ENCODE measurements at regions not wholly inside any gene's neighbourhood (a gene's known extent, or its start where the extent isn't known, plus 50 kb on each side); places are given as distances from the start of the nearest gene placed in this dataset.

DNA sequence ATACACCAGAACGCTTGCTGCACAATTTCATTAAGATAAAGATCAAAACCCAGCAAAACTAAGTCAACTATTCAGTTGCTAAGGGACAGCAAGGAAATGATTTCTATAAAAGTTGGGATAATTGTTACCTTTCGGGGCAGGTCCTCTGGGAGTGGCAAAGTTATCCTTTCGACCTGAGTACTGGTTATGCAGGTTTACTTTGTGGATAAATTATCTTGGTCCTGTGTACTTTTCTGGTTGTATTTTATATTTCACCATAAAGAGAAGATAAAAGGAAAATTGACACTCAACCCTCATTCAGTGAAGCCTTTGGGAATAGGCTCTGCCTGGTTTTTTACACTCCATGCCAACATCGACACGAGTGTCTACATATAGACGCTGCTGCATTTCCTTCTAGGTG lies 146.5 kb downstream of the SYK start:
- DNase-seq = no peak

DNA sequence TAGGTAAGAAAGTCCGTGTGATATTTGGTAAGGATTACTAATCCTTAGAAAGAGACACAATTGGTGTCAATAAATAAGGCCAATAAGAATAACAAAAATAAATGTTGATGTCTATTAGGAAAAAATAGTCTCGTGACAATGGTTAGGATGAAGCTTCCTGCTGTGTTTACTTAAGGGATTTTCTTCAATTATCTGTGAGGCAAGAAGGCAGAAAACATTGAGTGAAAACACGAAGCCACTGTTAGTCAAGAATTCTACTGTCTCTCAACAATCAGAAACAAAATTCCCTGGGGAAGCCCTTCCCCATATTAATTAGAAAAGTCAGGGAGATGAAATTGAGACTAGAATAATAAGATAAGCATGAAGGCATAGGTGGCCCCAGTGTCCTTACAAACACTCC lies 149.0 kb downstream of the SYK start:
- DNase-seq = no peak

DNA sequence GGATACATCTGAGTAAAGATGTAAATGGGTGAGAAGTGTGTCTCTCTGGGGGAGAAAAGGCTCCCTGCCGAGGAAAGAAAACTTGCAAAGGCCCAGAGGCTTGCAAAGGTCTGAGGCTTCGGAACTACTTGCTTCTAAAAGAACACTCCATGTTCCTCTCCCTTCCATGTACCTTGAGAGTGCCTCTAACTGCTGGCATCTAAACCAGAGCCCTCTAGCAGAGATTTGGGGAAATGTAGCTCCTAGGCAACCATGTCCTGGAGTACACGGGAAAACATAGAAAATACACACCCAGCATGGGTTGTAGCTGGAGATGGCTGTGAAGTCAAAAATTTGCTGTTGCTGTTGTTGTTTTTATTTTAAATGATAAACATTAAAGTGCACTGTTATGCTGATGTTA lies 151.6 kb downstream of the SYK start:
- DNase-seq = no peak

DNA sequence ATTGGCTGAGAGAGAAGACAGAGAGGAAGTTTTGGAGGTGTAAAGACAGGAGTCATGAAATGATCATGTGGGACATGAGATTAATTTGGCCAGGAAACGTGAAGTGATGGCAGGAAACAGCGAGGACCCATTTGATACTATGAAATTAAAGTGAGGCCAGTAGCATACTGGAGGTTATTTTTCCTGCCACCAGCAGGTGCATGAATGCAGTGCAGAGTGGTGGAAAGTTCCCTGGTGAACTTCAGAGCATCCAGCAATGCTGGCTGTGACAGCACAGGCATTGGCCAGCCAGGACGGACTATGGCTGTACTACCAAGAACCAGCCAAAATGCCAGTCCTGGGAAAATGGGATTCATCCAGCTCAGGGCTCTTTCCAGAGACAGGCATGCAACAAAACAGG lies 152.2 kb downstream of the SYK start:
- DNase-seq = no peak

DNA sequence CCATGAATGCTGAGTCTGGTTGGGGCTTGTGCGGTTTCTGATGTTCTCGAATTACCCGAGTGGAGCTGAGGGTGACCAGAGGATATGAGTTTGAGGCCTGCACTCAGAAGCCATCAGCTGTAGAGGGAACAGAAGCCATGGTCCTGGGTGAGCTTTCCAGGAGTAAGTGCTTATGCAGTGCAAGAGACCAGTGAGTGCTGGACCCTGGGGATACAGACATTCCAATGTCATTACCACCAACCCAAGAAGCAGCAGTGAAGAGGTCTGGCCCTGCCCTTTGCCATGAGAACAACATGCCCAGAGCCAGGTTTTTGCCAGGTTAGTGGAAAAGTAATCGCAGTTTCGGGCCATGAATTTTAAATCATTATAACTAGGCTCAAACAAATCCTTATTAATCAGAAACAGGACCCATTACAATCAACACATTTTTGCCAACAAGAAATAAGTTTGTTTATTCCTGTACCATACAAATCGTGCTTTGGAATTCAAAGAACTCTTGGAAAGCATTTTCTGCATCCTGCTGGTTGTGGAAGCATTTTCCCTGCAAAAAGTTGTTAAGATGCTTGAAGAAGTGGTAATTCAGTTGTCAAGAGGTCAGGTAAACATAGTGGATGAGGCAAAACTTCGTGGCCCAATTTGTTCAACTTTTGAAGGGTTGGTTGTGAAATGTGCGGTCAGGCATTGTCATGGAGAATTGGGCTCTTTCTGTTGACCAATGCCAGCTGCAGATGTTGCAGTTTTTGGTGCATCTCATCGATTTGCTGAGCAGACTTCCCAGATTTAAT lies 154.6 kb downstream of the SYK start:
- no peak for DNase-seq

DNA sequence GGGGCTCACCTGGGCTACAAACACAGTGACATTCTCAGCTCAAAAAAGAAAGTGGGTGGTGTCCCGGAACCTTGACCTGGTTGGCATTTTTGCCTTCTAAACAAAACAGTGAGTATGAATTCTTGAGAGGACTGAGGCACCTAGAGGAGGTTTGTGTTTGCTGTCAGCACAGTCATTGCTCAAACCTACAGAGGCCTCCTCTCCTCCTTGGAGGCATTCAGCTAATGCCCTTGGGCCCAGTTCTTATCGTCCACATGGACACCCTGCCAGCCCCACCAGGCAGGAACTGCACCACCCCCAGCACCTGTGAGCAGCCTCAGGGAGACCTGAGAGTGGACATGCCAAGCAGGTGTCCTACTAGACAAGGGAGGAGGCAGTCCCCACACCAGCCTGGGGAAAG lies 156.7 kb downstream of the SYK start:
- DNase-seq = no peak

DNA sequence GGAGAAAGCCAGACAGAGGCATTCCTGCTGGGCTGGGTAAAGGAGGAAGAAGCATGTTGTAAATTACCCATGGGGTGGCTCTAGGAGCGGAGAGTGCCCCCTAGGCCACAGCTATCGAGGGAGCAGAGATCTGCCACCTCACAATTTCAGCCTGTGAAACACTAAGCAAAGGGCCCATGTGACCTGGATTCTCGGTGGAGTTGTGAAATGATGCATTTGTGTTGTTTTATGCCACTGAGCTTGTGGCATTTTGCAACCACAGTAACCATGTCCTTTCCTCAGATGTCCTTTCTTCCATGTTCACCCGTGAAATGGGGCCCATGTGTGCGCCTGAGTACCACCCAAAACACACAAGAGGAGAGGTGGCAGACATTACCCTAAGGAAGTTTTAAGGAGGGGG lies 159.3 kb downstream of the SYK start:
- no peak for DNase-seq

DNA sequence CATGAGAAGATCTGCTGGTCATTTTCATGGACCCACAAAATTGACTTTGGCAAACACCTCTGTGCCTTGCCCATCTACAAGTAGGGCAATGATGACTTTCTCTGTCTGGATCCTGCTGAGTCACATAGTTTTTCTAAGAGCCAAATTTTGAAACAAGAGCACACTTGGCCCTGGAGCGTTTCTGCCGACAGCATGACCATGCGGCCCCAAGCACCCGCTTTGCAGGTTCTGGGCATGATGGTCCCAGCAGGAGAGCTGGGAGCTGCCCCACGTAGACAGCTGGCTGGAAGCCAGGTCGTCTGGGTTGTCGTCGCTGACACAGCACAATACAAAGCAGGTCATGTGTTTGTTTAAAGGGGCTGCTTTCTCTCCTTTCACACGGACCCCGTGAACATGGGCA lies 159.8 kb downstream of the SYK start:
- no peak for DNase-seq

DNA sequence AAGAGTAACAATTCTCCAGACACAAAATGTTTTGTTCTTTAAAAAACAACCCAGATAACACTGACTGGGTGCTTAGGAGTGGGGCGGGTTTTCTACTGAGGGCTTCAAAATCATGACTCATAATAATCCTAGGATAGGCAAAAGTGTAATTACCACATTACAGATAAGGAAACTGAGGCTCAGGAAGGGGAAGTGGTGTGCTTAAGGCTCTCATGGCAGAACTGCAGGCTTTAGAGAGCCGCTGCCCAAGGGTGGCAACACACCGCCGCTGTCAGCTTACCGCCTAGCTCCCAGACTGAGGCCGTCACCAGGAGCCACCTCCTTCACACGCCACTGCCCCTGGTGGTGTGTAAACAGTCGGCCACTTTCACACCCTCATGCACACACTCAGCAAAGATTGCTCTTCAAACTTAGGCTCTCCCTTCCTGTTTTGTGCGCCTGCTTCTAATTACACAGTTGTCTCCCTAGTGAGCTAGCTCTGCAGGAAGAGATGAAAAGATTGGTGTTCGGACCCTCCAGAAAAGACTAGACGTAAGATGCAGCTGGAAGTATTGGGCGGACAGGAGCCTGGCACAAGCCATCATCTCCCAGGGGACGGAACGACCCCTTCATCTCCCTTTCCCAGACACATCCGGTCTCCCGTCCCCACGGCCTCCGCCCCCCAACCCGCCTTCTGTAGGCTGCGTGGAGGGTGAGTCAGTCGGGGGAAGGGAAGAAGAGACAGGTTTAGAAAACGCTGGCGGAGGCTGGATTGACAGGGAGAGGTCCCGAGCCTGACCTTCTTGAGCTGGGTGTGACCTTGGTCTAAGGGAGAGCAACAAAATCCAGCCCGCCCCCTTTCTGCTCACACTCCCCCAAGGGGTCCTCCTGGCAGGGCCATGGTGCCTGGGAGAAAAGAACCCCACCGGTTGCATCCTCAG lies 162.7 kb downstream of the SYK start:
- no peak for DNase-seq

DNA sequence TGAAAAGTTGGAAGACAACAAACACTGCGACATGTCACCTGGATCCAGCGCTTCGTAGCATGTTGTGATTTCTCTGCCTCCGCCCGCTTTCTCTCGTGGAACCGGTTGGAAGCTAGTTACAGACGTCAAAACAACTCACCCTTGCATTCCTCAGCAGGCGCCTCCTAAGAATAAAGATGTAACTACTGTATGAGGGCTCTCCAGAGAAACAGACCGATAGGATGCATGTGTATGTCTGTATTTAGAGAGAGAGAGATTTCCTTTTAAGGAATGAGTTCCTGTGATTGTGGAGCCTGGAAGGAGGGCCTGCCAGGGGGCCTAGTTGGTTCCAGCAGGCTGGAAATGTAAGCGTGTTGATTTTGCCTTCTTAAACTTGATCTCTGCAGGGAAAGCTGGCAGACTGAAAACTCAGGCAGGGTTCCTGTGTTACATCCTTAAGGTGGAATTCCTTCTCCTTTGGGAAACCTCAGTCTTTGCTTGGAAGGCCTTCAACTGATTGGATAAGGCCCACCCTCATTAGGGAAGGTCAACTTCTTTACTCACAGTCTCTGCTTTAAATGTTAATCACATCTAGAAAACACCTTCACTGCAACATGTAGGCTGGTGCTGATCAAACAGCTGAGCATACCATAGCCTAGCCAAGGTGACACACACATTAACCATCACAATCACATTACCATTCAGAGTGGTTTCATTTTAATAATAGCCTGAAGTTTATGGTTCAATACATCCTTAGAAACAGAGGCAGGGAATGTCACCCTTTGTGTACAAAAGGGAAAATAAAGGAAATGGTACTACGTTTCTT lies 163.8 kb downstream of the SYK start:
- no peak for DNase-seq

DNA sequence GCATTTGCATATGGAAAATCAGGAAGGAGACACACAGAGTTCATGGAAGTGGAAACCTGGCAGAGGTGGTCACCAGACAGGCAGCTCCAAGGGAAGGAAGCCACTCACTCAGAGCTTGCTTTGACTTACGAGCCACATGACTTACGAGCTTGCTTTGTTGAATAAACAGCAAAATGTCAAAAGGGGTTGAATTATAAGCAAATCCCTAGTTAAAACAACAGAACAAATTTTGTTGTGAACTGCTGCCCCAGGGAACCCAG lies 164.3 kb downstream of the SYK start:
- DNase-seq = no peak

DNA sequence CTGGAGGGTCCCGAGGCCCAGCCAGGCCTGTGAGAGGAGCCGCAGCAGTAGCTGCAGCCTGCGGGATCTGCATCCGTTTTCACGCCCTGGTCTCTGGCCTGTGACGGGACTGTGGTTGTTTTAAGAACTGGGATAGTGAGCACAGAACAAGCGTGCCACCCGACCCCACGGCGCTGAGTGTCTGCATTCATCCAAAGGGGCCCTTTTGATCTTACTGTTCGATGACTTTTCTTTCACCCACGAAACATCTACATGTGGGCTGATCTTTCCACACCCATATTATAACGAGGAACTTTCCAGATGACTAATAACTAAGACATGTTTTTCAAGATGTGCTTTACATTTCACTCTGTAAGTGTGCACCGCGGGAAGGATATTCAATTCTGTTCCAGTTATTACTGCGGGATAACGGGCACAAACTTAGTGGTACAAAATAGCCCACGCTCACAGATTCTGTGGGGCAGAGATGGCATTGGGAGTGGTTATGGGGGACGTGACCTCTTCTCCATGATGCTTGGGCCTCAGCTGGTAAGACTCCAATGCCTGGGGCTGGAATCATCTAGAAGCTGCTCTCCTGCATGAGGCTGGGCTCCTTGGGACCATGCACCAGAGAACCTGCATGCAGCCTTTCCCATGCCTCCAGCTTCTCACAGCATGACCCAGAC lies 165.0 kb downstream of the SYK start:
- DNase-seq = no peak

DNA sequence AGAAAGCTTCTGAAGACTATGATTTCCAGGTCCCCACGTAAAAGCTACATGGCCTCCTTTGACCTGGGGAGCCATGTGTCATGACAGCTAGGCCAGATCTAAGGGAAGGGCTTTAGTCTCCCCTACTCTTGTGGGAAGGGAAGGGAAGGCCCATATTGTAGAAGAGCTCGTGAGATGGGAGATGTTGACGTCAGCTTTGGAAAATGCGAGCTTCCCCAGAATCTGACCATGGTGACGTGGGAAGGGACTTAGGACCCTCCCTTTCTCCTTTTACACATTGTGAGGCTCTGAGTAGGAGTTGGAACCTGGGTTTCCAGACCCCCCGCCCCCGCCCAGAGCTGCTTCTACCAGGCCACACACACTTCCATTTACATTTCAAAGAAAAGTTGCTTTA lies 165.5 kb downstream of the SYK start:
- DNase-seq = no peak

DNA sequence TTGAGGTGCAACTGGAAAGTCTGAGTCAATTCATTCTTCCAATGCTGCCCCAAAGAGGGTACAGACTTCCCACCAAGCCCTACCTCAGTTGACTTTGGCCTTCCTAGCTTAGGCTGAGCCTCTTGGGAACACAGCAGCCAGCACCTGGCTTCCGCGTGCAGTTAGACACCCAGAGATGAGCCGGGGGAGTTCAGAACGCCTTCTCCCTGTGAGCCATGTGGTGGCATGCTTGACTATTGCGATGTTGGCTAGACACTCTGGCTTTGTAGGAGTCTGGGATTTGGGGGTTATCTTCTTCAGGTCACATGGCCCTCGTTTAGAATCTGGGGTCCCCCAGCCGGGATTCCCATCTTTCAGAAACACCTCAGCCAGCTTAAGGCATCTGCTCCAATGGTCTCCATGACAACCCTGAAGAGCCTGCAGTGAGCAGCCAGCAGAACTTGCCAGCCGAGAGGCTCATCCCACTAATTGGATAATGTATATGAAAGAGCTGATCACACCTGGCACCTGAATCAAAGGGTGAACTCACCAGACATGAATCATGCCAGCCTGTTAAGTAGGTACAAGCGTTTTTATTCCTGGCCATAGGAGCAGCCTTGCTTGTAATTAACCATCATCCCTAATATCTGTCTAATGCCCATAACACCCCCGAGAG lies 167.5 kb downstream of the SYK start:
- DNase-seq = no peak

DNA sequence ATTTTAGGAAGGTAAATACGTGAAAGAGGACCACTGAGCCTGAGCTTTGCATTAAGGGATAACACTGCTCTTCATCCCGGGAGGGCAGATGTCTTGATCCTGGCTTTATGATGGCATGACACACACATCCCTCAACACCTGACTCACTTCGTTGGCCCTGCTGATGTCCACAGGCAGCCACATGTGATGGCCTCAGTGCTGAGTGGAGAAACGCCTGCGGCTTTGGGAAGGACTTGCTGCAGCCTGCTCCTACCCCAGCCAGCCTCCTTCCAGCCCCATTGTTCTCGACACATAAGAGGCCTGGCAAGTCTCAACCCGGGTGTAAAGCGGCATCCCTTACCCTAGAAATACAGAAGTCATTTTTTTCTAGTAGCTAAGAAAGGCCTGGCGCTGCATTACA lies 169.0 kb downstream of the SYK start:
- no peak for DNase-seq

DNA sequence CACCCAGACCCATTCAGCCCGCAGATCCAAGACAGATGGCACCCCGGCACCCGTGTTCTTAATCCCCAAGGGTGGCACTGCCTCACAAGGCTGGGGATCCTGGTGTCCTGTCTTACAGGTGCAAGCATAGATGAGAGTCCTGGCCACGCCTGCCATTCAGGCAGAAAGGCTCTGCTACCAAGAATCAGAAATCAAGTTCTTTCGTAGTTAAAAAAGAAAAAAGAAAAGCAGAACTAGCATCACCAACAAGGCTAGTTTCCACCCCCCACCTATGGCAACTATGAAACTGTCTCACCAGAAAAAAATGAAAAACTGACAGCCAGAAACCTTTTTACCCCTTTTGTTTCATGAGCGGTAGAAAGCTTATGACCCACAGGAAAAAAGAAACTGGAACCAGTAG lies 170.4 kb downstream of the SYK start:
- DNase-seq = no peak

DNA sequence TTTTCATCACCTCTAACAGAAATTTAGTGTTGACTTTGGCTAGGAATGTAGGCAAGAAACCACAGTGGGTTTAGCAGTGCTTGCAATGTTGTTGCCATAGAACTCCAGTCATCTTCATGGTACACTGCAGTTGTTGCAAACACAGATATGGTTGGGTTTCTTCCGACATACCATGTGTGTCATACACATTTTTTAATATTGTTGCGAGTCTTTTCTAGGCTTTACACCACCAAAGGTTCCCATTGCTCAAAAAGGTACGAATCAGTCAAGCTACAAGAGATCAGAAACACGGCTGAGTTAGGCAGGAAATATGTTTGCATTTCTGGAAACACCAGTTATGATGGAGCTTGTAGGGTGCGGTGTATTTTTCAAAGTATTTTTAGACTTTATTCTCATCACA lies 172.4 kb downstream of the SYK start:
- DNase-seq = no peak

DNA sequence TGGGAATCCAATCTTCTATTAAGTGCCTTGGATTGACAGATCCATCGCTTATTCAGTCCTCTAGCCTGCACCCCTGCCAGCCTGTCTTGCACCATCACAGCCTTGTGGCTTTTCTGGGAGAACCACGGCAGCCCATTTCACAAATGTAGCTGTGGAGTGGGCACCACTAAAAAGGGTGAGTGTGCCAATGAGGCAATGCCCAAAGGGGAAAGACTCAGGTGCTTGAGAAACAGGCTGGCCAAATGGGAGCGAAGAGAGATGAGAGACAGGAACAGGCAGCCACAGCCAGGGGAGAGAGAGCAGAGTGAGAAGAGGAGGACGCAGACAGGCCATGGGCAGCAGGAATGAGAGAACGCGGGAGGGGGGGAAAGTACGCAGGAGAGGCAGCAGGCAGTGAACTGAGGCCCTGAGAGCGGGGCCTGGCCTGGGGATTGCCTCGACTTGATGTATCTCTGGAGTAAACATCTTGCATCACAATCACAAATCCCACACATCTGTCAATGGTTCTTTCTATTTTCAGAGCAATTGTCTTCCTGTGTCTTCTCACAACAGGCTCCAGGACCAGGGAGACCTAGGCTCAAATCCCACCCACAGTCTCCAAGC lies 173.1 kb downstream of the SYK start:
- no peak for DNase-seq

DNA sequence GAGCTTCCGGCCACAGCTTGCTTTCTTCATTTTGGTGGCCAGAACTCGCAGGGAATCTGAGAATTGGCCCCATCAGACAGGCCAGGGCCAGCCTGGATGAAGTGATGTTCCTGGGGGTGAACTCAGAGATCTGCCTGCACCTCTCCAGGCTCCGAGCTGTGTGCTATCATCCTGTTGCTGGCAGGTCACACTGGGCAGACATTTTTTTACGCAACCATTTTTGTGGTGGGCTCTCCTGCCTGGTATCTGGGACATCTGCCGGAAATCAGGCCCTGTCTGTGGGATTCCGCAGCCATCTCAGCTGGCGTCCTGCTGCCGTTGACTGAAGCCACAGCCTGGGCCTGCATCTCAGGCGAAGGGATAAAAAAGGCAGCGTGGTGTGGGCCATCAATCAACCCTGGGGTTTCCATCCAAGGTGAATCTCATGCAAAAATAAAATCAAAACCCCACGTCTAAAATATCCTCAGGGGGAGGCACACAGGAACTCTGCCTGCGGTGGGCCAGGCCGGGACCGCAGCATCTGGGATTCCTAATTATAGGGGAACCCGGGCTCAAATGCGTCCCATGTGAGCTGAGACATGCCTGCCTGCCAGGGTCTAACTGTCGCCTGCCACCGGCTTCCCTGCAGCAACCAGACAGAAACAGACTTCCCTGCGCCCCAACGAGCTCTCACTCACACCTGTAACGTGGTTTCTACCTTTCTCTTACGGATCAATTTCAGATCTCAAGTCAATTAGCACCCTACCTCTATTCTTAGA lies 174.3 kb downstream of the SYK start:
- no peak for DNase-seq

DNA sequence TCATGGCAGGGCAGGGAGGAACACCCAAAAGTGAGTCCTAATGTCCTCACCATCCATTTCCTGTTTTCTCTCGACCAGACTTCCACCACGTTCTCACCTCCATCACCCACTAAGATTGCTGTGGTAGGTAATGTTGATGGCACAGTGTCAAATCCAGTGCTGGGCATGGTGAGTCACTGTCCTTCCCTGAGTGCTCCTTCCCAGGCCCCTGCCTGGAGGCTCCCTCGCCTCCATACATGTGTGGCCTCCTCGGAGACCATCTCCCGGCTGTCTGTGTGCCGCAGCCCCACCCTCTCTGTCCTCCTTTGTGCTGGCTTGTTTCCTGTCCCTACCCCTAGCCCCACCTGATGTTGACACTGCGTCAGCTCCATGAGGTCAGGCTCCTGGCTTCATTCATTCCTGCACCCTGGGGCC lies 177.5 kb downstream of the SYK start:
- no peak for DNase-seq

DNA sequence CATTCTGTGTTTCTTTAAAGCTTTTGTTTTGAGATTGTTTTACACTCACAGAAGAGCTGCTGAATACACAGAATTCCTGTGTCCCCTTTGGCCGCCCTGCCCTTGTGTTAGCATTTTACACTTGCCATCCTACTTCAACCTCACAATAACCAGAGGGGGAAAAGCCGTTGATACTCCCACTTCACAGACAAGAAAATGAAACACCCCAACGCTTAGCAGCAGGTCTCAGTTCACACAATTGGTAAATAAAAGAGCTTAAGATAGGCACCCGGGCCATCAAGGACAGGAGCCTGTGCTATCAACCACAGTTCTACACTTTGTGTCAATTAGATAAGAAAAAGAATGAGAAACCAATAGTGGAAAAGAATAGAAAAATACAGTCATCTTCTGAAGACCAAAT lies 178.0 kb downstream of the SYK start:
- DNase-seq = no peak

DNA sequence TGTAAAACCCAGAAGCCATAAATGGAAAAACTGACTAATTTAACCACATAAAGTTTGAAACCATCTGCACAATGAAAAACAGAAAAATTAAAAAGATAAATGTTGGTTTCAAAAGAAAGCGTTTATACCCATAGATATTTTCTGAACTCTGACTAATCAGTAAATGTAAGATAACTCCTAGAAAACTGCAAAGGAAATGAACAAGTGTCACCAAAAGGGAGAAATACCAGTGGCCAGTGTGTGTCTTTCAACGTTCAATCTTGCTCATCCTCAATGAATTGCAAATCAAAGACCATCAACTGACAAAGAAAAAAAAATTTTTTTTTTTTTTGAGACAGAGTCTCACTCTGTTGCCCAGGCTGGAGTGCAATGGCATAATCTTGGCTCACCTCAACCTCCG lies 180.1 kb downstream of the SYK start:
- DNase-seq = no peak

Measured in activated naive CD4-positive, alpha-beta T cell treated with anti-CD3 and anti-CD28 coated beads, Interleukin-2, amount 50 U/mL, for 16 hours (primary cell).